CD4-positive, CD25-positive, alpha-beta regulatory T cell (primary cell): ENCODE measurements at regions not wholly inside any gene's neighbourhood (a gene's known extent, or its start where the extent isn't known, plus 50 kb on each side); places are given as distances from the start of the nearest gene placed in this dataset.
A peak's percentile ranks its signal among the peaks of the same experiment; 100 is the strongest.

Experiments used
- ATAC-seq, 2 donors: fragments of 150-1000 bp; cut with Tn5 transposase; one replicate each; pipeline ENCODE4 v1.10.0; 2021; ENCODE audit warnings: low read depth in 2 of 2, moderate number of reproducible peaks in 2 of 2, moderate library complexity in 1 of 2
- DNase-seq, 3 donors: peaks; one replicate each; pipeline versions ENCODE4 v3.0.0 to v3.0.0-alpha.2; 2012 to 2022; ENCODE audit warnings: mixed read lengths in 1 of 3
- H3K27ac ChIP-seq: one replicate; pipeline ENCODE4 v1.7.0; 2013; ENCODE audit warnings: mild to moderate bottlenecking, low read length; ENCODE audit not compliant: insufficient read depth, poor library complexity, severe bottlenecking
- H3K27me3 ChIP-seq: one replicate; pipeline ENCODE4 v1.7.0; 2013; ENCODE audit warnings: low read length; ENCODE audit not compliant: control insufficient read depth, insufficient read depth
- H3K36me3 ChIP-seq: one replicate; pipeline ENCODE4 v1.7.0; 2013; ENCODE audit warnings: mild to moderate bottlenecking, low read length, moderate library complexity; ENCODE audit not compliant: control insufficient read depth, insufficient read depth
- H3K4me1 ChIP-seq: 2 replicates; pipeline ENCODE4 v1.7.0; 2013; ENCODE audit warnings: mild to moderate bottlenecking, low read length; ENCODE audit not compliant: insufficient read depth, control insufficient read depth, poor library complexity, severe bottlenecking
- H3K4me3 ChIP-seq: one replicate; pipeline ENCODE4 v1.7.0; 2013; ENCODE audit warnings: low read depth, mild to moderate bottlenecking, low read length, moderate library complexity
- H3K9me3 ChIP-seq, 2 experiments: 1 replicate in 1 of 2; 2 replicates in 1 of 2; pipeline ENCODE4 v1.7.0; 2013; ENCODE audit warnings: low read length in 2 of 2, mild to moderate bottlenecking in 1 of 2, moderate library complexity in 1 of 2; ENCODE audit not compliant: control insufficient read depth in 2 of 2
- H3K27ac Mint-ChIP-seq, 3 donors: one replicate each; pipeline ENCODE4 v1.8.0; 2020 to 2022; ENCODE audit warnings: mild to moderate bottlenecking in 3 of 3, mixed read lengths in 3 of 3, moderate library complexity in 2 of 3
- H3K27me3 Mint-ChIP-seq: one replicate; pipeline ENCODE4 v1.8.0; 2022; ENCODE audit warnings: mild to moderate bottlenecking, mixed read lengths
- H3K36me3 Mint-ChIP-seq: one replicate; pipeline ENCODE4 v1.8.0; 2020; ENCODE audit warnings: mixed read lengths
- H3K4me1 Mint-ChIP-seq, 4 donors: one replicate each; pipeline ENCODE4 v1.8.0; 2020 to 2022; ENCODE audit warnings: mixed read lengths in 4 of 4, mild to moderate bottlenecking in 1 of 4
- H3K4me3 Mint-ChIP-seq, 4 donors: one replicate each; pipeline ENCODE4 v1.8.0; 2020 to 2022; ENCODE audit warnings: mild to moderate bottlenecking in 4 of 4, mixed read lengths in 4 of 4, moderate library complexity in 3 of 4
- H3K9me3 Mint-ChIP-seq, 7 donors: one replicate each; pipeline ENCODE4 v1.8.0; 2020 to 2022; ENCODE audit warnings: mixed read lengths in 7 of 7, mild to moderate bottlenecking in 3 of 7, moderate library complexity in 2 of 7

GRCh38 chr5:155316070-155316714, 302.6 kb downstream of the KIF4B start:
- Mint-ChIP-seq H3K4me1 (no peaks in the 10 kb centered on the region), H3K27ac (no peak overlapping the region), H3K36me3 (no peaks in the 10 kb centered on the region), H3K9me3 (peaks cover 0 to 11% (median 2%) of the 10 kb centered on the region in 7 donors), H3K4me3 (peak overlapping the region in 1 of 4 donors; percentile 48), H3K27me3 (no peaks in the 10 kb centered on the region)
- no peak for DNase-seq
- Histone ChIP-seq H3K36me3 (no peaks in the 10 kb centered on the region), H3K9me3 (no peaks in the 10 kb centered on the region), H3K4me1 (no peaks in the 10 kb centered on the region), H3K27me3 (no peaks in the 10 kb centered on the region), H3K4me3 (no peak overlapping the region), H3K27ac (no peak overlapping the region)
- no peak for ATAC-seq

- no peak overlapping the region for H3K4me3 ChIP-seq
- Mint-ChIP-seq H3K4me3 (no peak overlapping the region), H3K4me1 (no peaks in the 10 kb centered on the region), H3K27ac (no peak overlapping the region), H3K27me3 (no peaks in the 10 kb centered on the region), H3K36me3 (no peaks in the 10 kb centered on the region), H3K9me3 (peaks cover 0 to 7% (median 0%) of the 10 kb centered on the region in 7 donors)
- no peaks in the 10 kb centered on the region for H3K27me3 ChIP-seq
- H3K27ac ChIP-seq: no peak overlapping the region
- DNase-seq (no peak), ATAC-seq (no peak)
- H3K4me1 ChIP-seq: no peaks in the 10 kb centered on the region
- H3K9me3 ChIP-seq: no peaks in the 10 kb centered on the region
- no peaks in the 10 kb centered on the region for H3K36me3 ChIP-seq
These were observed 319.1 kb downstream of the KIF4B start for GRCh38 chr5:155332618-155333017.

- Histone ChIP-seq H3K9me3 (no peaks in the 10 kb centered on the region), H3K27me3 (no peaks in the 10 kb centered on the region), H3K36me3 (no peaks in the 10 kb centered on the region), H3K4me1 (no peaks in the 10 kb centered on the region), H3K27ac (no peak overlapping the region), H3K4me3 (no peak overlapping the region)
- H3K27me3 Mint-ChIP-seq: no peaks in the 10 kb centered on the region
- no peaks in the 10 kb centered on the region for H3K36me3 Mint-ChIP-seq
- ATAC-seq (no peak), DNase-seq (no peak)
- peaks cover 0 to 3% (median 0%) of the 10 kb centered on the region in 7 donors for H3K9me3 Mint-ChIP-seq
- H3K27ac Mint-ChIP-seq: no peak overlapping the region
- no peaks in the 10 kb centered on the region for H3K4me1 Mint-ChIP-seq
- H3K4me3 Mint-ChIP-seq: no peak overlapping the region
These were observed 329.4 kb downstream of the KIF4B start for GRCh38 chr5:155342956-155343355.

- H3K36me3 Mint-ChIP-seq: no peaks in the 10 kb centered on the region
These were observed 329.9 kb downstream of the KIF4B start for GRCh38 chr5:155343468-155343867.

GRCh38 chr5:155353231-155353630, 339.7 kb downstream of the KIF4B start:
- DNase-seq (no peak), ATAC-seq (no peak)
- Histone ChIP-seq H3K27me3 (no peaks in the 10 kb centered on the region), H3K9me3 (no peaks in the 10 kb centered on the region), H3K4me1 (no peaks in the 10 kb centered on the region), H3K4me3 (no peak overlapping the region), H3K27ac (no peak overlapping the region), H3K36me3 (no peaks in the 10 kb centered on the region)
- Mint-ChIP-seq H3K4me1 (no peaks in the 10 kb centered on the region), H3K9me3 (peaks cover 0 to 18% (median 6%) of the 10 kb centered on the region in 7 donors), H3K4me3 (no peak overlapping the region), H3K36me3 (no peaks in the 10 kb centered on the region), H3K27me3 (peaks cover 4% of the 10 kb centered on the region), H3K27ac (no peak overlapping the region)

More at GRCh38 chr5:155343468-155343867, 329.9 kb downstream of the KIF4B start:
- Histone ChIP-seq H3K9me3 (no peaks in the 10 kb centered on the region), H3K27me3 (no peaks in the 10 kb centered on the region), H3K4me1 (no peaks in the 10 kb centered on the region), H3K27ac (no peak overlapping the region), H3K36me3 (no peaks in the 10 kb centered on the region), H3K4me3 (no peak overlapping the region)
- Mint-ChIP-seq H3K4me3 (no peak overlapping the region), H3K27ac (no peak overlapping the region), H3K9me3 (peaks cover 0 to 8% (median 0%) of the 10 kb centered on the region in 7 donors), H3K4me1 (no peaks in the 10 kb centered on the region), H3K27me3 (no peaks in the 10 kb centered on the region)
- no peak for DNase-seq
- no peak for ATAC-seq

- H3K27me3 ChIP-seq: no peaks in the 10 kb centered on the region
- no peaks in the 10 kb centered on the region for H3K4me1 ChIP-seq
- Mint-ChIP-seq H3K9me3 (peaks cover 0 to 2% (median 0%) of the 10 kb centered on the region in 7 donors), H3K27ac (no peak overlapping the region), H3K36me3 (no peaks in the 10 kb centered on the region), H3K27me3 (no peaks in the 10 kb centered on the region), H3K4me1 (no peaks in the 10 kb centered on the region), H3K4me3 (no peak overlapping the region)
- ATAC-seq: no peak
- DNase-seq: no peak
- no peaks in the 10 kb centered on the region for H3K9me3 ChIP-seq
- H3K27ac ChIP-seq: no peak overlapping the region
- H3K36me3 ChIP-seq: no peaks in the 10 kb centered on the region
- no peak overlapping the region for H3K4me3 ChIP-seq
These were observed 352.5 kb downstream of the KIF4B start for GRCh38 chr5:155366096-155366495.

- no peak for DNase-seq
- Histone ChIP-seq H3K4me3 (no peak overlapping the region), H3K4me1 (no peaks in the 10 kb centered on the region), H3K36me3 (no peaks in the 10 kb centered on the region), H3K27ac (no peak overlapping the region), H3K9me3 (no peaks in the 10 kb centered on the region), H3K27me3 (no peaks in the 10 kb centered on the region)
- no peaks in the 10 kb centered on the region for H3K36me3 Mint-ChIP-seq
- no peak for ATAC-seq
- no peak overlapping the region for H3K4me3 Mint-ChIP-seq
- no peaks in the 10 kb centered on the region for H3K4me1 Mint-ChIP-seq
- peaks cover 0 to 3% (median 1%) of the 10 kb centered on the region in 7 donors for H3K9me3 Mint-ChIP-seq
- H3K27me3 Mint-ChIP-seq: no peaks in the 10 kb centered on the region
- H3K27ac Mint-ChIP-seq: no peak overlapping the region
These were observed 354.3 kb downstream of the KIF4B start for GRCh38 chr5:155367841-155368240.

GRCh38 chr5:155368490-155368889, 354.9 kb downstream of the KIF4B start:
- H3K27ac Mint-ChIP-seq: no peak overlapping the region
- DNase-seq: no peak
- ATAC-seq: no peak

More at GRCh38 chr5:155368490-155368889, 354.9 kb downstream of the KIF4B start:
- Histone ChIP-seq H3K36me3 (no peaks in the 10 kb centered on the region), H3K9me3 (no peaks in the 10 kb centered on the region), H3K27me3 (no peaks in the 10 kb centered on the region), H3K4me3 (no peak overlapping the region), H3K4me1 (no peaks in the 10 kb centered on the region), H3K27ac (no peak overlapping the region)
- Mint-ChIP-seq H3K9me3 (peaks cover 0 to 3% (median 1%) of the 10 kb centered on the region in 7 donors), H3K4me3 (no peak overlapping the region), H3K27me3 (no peaks in the 10 kb centered on the region), H3K4me1 (no peaks in the 10 kb centered on the region), H3K36me3 (no peaks in the 10 kb centered on the region)
